Adrenal gland (tissue), 5 donors: ENCODE measurements at regions not wholly inside any gene's neighbourhood (a gene's known extent, or its start where the extent isn't known, plus 50 kb on each side); places are given as distances from the start of the nearest gene placed in this dataset.
"Not testable (repeated sequence)": the region's sequence is repeated elsewhere in the genome, so short reads cannot be mapped to it uniquely, and the experiment has no call there.

Source experiments
- POLR2A ChIP-seq, 2 donors: fragments of 450-650 bp; IDR thresholded peaks; one replicate each; pipeline ENCODE4 v1.6.1; 2017; ENCODE audit warnings: antibody characterized with exemption in 2 of 2, mild to moderate bottlenecking in 2 of 2, moderate library complexity in 1 of 2
- TF ChIP-seq, protein P1 (sequence below), 6 experiments: fragments of 450-650 bp in 4 of 6; fragments of 200-600 bp in 2 of 6; sonication (generic) in 1 of 6; IDR thresholded peaks; 1 replicate in 5 of 6; 2 replicates in 1 of 6; pipeline versions ENCODE4 v1.5.1 to v1.8.0; 2016 to 2021; ENCODE audit warnings: antibody characterized with exemption in 6 of 6, mild to moderate bottlenecking in 2 of 6, moderate library complexity in 1 of 6
- donor health status: DM: no; HTN: no; CAD: no.

DNA sequence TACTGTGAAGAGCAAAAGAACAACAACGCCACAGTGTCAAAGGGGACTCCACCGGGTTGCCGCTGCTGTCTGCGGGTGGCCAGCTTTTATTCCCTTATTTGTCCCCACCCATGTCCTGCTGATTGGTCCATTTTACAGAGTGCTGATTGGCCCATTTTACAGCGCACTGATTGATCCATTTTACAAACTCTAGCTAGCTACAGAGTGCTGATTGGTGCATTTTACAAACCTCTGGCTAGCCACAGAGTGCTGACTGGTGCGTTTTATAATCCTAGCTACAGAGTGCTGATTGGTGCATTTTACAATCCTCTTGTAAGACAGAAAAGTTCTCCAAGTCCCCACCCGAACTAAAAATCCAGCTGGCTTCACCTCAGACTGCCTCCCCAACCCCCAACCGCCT lies 251.0 kb upstream of the ATP10A start:
- TF ChIP-seq, protein P1, sequence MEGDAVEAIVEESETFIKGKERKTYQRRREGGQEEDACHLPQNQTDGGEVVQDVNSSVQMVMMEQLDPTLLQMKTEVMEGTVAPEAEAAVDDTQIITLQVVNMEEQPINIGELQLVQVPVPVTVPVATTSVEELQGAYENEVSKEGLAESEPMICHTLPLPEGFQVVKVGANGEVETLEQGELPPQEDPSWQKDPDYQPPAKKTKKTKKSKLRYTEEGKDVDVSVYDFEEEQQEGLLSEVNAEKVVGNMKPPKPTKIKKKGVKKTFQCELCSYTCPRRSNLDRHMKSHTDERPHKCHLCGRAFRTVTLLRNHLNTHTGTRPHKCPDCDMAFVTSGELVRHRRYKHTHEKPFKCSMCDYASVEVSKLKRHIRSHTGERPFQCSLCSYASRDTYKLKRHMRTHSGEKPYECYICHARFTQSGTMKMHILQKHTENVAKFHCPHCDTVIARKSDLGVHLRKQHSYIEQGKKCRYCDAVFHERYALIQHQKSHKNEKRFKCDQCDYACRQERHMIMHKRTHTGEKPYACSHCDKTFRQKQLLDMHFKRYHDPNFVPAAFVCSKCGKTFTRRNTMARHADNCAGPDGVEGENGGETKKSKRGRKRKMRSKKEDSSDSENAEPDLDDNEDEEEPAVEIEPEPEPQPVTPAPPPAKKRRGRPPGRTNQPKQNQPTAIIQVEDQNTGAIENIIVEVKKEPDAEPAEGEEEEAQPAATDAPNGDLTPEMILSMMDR (IDR thresholded peaks at IDR 0.05): not testable (repeated sequence)
- not testable (repeated sequence) for TF ChIP-seq POLR2A (IDR thresholded peaks at IDR 0.05)
